Muscle of leg (tissue), 3 donors: ENCODE measurements at regions not wholly inside any gene's neighbourhood (a gene's known extent, or its start where the extent isn't known, plus 50 kb on each side); places are given as distances from the start of the nearest gene placed in this dataset.

Experiments used
- DNase-seq: peaks from one replicate; pipeline ENCODE4 v3.0.0; 2013
- H3K27ac ChIP-seq: one replicate; pipeline ENCODE4 v1.5.1; 2013; ENCODE audit warnings: mild to moderate bottlenecking, low read length, control low read depth
- H3K27me3 ChIP-seq: one replicate; pipeline ENCODE4 v1.6.1; 2013; ENCODE audit warnings: low read length; ENCODE audit not compliant: control insufficient read depth, insufficient read depth
- H3K36me3 ChIP-seq: one replicate; pipeline ENCODE4 v1.6.1; 2013; ENCODE audit warnings: low read length; ENCODE audit not compliant: control insufficient read depth, insufficient read depth
- H3K4me1 ChIP-seq: one replicate; pipeline ENCODE4 v1.6.1; 2013; ENCODE audit warnings: low read length; ENCODE audit not compliant: control insufficient read depth, insufficient read depth
- H3K4me3 ChIP-seq: one replicate; pipeline ENCODE4 v1.5.1; 2013; ENCODE audit warnings: low read length, control low read depth
- H3K9me3 ChIP-seq: replicated peaks from 2 replicates; pipeline ENCODE4 v1.6.1; 2013; ENCODE audit warnings: low read depth, low read length; ENCODE audit not compliant: control insufficient read depth
- WGBS: methylation state at CpG from one replicate; pipeline ENCODE4 v1.1.5; 2013; ENCODE audit warnings: missing lambda C conversion rate; ENCODE audit not compliant: insufficient coverage; 5-methylcytosine and 5-hydroxymethylcytosine counted together

- peak; percentile 64 for DNase-seq
Observed at GRCh38 chr4:117224256-117224655, 138.9 kb upstream of the TRAM1L1 start.

GRCh38 chr4:117225471-117225870, 140.1 kb upstream of the TRAM1L1 start:
- Histone ChIP-seq H3K27ac (no peak overlapping the region), H3K36me3 (no peaks in the 10 kb centered on the region), H3K9me3 (no peaks in the 10 kb centered on the region), H3K27me3 (no peaks in the 10 kb centered on the region), H3K4me3 (no peak overlapping the region), H3K4me1 (no peaks in the 10 kb centered on the region)
- 8% methylated on average over 2 of the region's 3 CpGs for WGBS
- peak; percentile 8 for DNase-seq

More at GRCh38 chr4:117224256-117224655, 138.9 kb upstream of the TRAM1L1 start:
- Histone ChIP-seq H3K4me3 (no peak overlapping the region), H3K4me1 (no peaks in the 10 kb centered on the region), H3K27me3 (no peaks in the 10 kb centered on the region), H3K9me3 (no peaks in the 10 kb centered on the region), H3K27ac (no peak overlapping the region), H3K36me3 (no peaks in the 10 kb centered on the region)
- WGBS: no CpG with 5 or more reads among the region's 5 CpGs

- Histone ChIP-seq H3K27me3 (no peaks in the 10 kb centered on the region), H3K4me1 (no peaks in the 10 kb centered on the region), H3K27ac (no peak overlapping the region), H3K4me3 (no peak overlapping the region), H3K36me3 (no peaks in the 10 kb centered on the region), H3K9me3 (no peaks in the 10 kb centered on the region)
- DNase-seq: no peak
- WGBS: no CpG with 5 or more reads among the region's 1 CpG
Observed at GRCh38 chr4:117227925-117228324, 142.5 kb upstream of the TRAM1L1 start.

- WGBS: 67% methylated on average over 1 of the region's 6 CpGs
- H3K27ac ChIP-seq: no peak overlapping the region
- no peak overlapping the region for H3K4me3 ChIP-seq
- H3K9me3 ChIP-seq: no peaks in the 10 kb centered on the region
- H3K27me3 ChIP-seq: no peaks in the 10 kb centered on the region
- H3K36me3 ChIP-seq: no peaks in the 10 kb centered on the region
- no peaks in the 10 kb centered on the region for H3K4me1 ChIP-seq
- no peak for DNase-seq
Observed at GRCh38 chr4:117239434-117239833, 154.1 kb upstream of the TRAM1L1 start.

- H3K4me3 ChIP-seq: no peak overlapping the region
- no peaks in the 10 kb centered on the region for H3K27me3 ChIP-seq
- H3K36me3 ChIP-seq: no peaks in the 10 kb centered on the region
- WGBS: 100% methylated on average over 2 of the region's 3 CpGs
- no peaks in the 10 kb centered on the region for H3K4me1 ChIP-seq
- no peak overlapping the region for H3K27ac ChIP-seq
- no peak for DNase-seq
- H3K9me3 ChIP-seq: no peaks in the 10 kb centered on the region
Observed at GRCh38 chr4:117249333-117249732, 164.0 kb upstream of the TRAM1L1 start.

- no peak for DNase-seq
- H3K36me3 ChIP-seq: no peaks in the 10 kb centered on the region
- no peak overlapping the region for H3K27ac ChIP-seq
- H3K4me1 ChIP-seq: no peaks in the 10 kb centered on the region
- 100% methylated on average over 1 of the region's 3 CpGs for WGBS
- no peaks in the 10 kb centered on the region for H3K27me3 ChIP-seq
- H3K4me3 ChIP-seq: no peak overlapping the region
- H3K9me3 ChIP-seq: no peaks in the 10 kb centered on the region
Observed at GRCh38 chr4:117264072-117264471, 178.7 kb upstream of the TRAM1L1 start.

GRCh38 chr4:117267317-117267716, 181.9 kb upstream of the TRAM1L1 start:
- Histone ChIP-seq H3K4me3 (no peak overlapping the region), H3K27me3 (no peaks in the 10 kb centered on the region), H3K4me1 (no peaks in the 10 kb centered on the region), H3K36me3 (no peaks in the 10 kb centered on the region), H3K27ac (no peak overlapping the region), H3K9me3 (no peaks in the 10 kb centered on the region)
- WGBS: 100% methylated on average over 1 of the region's 3 CpGs
- DNase-seq: no peak

GRCh38 chr4:117284736-117285135, 199.4 kb upstream of the TRAM1L1 start:
- DNase-seq: peak; percentile 0

GRCh38 chr4:117293784-117294183, 208.4 kb upstream of the TRAM1L1 start:
- Histone ChIP-seq H3K27ac (no peak overlapping the region), H3K4me3 (no peak overlapping the region), H3K27me3 (no peaks in the 10 kb centered on the region), H3K36me3 (no peaks in the 10 kb centered on the region), H3K9me3 (no peaks in the 10 kb centered on the region), H3K4me1 (no peaks in the 10 kb centered on the region)
- peak; percentile 19 for DNase-seq
- WGBS: no CpG with 5 or more reads among the region's 1 CpG

More at GRCh38 chr4:117284736-117285135, 199.4 kb upstream of the TRAM1L1 start:
- Histone ChIP-seq H3K27ac (no peak overlapping the region), H3K4me3 (no peak overlapping the region), H3K4me1 (no peaks in the 10 kb centered on the region), H3K36me3 (no peaks in the 10 kb centered on the region), H3K9me3 (no peaks in the 10 kb centered on the region), H3K27me3 (no peaks in the 10 kb centered on the region)

- WGBS: no CpG with 5 or more reads among the region's 2 CpGs
- no peaks in the 10 kb centered on the region for H3K9me3 ChIP-seq
Observed at GRCh38 chr4:117302226-117302625, 216.8 kb upstream of the TRAM1L1 start.

GRCh38 chr4:117311215-117311614, 225.8 kb upstream of the TRAM1L1 start:
- 100% methylated on average over 2 of the region's 2 CpGs for WGBS

More at GRCh38 chr4:117302226-117302625, 216.8 kb upstream of the TRAM1L1 start:
- no peak overlapping the region for H3K27ac ChIP-seq
- H3K27me3 ChIP-seq: no peaks in the 10 kb centered on the region
- no peak overlapping the region for H3K4me3 ChIP-seq
- DNase-seq: no peak
- no peaks in the 10 kb centered on the region for H3K36me3 ChIP-seq
- H3K4me1 ChIP-seq: no peaks in the 10 kb centered on the region

More at GRCh38 chr4:117311215-117311614, 225.8 kb upstream of the TRAM1L1 start:
- no peaks in the 10 kb centered on the region for H3K4me1 ChIP-seq
- H3K4me3 ChIP-seq: no peak overlapping the region
- DNase-seq: no peak
- no peaks in the 10 kb centered on the region for H3K36me3 ChIP-seq
- no peaks in the 10 kb centered on the region for H3K9me3 ChIP-seq
- H3K27me3 ChIP-seq: no peaks in the 10 kb centered on the region
- H3K27ac ChIP-seq: no peak overlapping the region
